ENCODE measurements at regions not wholly inside any gene's neighbourhood (a gene's known extent, or its start where the extent isn't known, plus 50 kb on each side); places are given as distances from the start of the nearest gene placed in this dataset.

- TF ChIP-seq CSRNP1 (CRISPR knock-in tag; IDR thresholded peaks at IDR 0.05) = no peak
- TF ChIP-seq TRIM24 (CRISPR knock-in tag; IDR thresholded peaks at IDR 0.05) = no peak
- TF ChIP-seq ZNF687 (CRISPR knock-in tag; IDR thresholded peaks at IDR 0.05) = no peak
- peak; percentile 86 for TF ChIP-seq GATAD2A (CRISPR knock-in tag; IDR thresholded peaks at IDR 0.05)
- TF ChIP-seq NRL (CRISPR knock-in tag; IDR thresholded peaks at IDR 0.05; ENCODE audit: borderline replicate concordance) = no peak
- no peak for TF ChIP-seq ZNF513 (CRISPR knock-in tag; conservative IDR thresholded peaks at IDR 0.05)
- TF ChIP-seq ZEB1 (IDR thresholded peaks at IDR 0.05; ENCODE audit: insufficient replicate concordance, low read depth) = peak; percentile 28
- peak; percentile 33; the same call in 1 of the 2 replicates for TF ChIP-seq FOXO1 (CRISPR knock-in tag; IDR thresholded peaks at IDR 0.05)
- 0 out of 2 replicates have a peak, but pooled peaks have one; percentile 20 for TF ChIP-seq CHD4 (IDR thresholded peaks at IDR 0.05; ENCODE audit: borderline replicate concordance, low read length)
- TF ChIP-seq FOXP4 (CRISPR knock-in tag; IDR thresholded peaks at IDR 0.05) = peak; percentile 85
- no peak for TF ChIP-seq ZNF550 (CRISPR knock-in tag; IDR thresholded peaks at IDR 0.05; ENCODE audit: borderline replicate concordance)
- TF ChIP-seq ZXDC (CRISPR knock-in tag; IDR thresholded peaks at IDR 0.05) = no peak
- no peak for TF ChIP-seq STAT6 (CRISPR knock-in tag; IDR thresholded peaks at IDR 0.05; ENCODE audit: borderline replicate concordance)
- peak; percentile 94 for TF ChIP-seq FOXP1 (IDR thresholded peaks at IDR 0.05)
- TF ChIP-seq FOXP1 (CRISPR knock-in tag; IDR thresholded peaks at IDR 0.05) = peak; percentile 97
Observed at GRCh38 chr13:70890289-70890688, 782.0 kb upstream of the KLHL1 start (continued).
